Fibroblast of lung (primary cell): ENCODE measurements at regions not wholly inside any gene's neighbourhood (a gene's known extent, or its start where the extent isn't known, plus 50 kb on each side); places are given as distances from the start of the nearest gene placed in this dataset.

Experiments used
- EZH2 ChIP-seq: IDR thresholded peaks from 2 replicates; pipeline ENCODE4 v1.5.1; 2012; ENCODE audit warnings: low read length, control low read depth, mild to moderate bottlenecking; ENCODE audit errors: missing control alignments
- TF ChIP-seq, protein P1 (sequence below), 2 donors: IDR thresholded peaks in 1 of 2; conservative IDR thresholded peaks in 1 of 2; 1 replicate in 1 of 2; 2 replicates in 1 of 2; pipeline ENCODE4 v1.5.1; 2011 to 2012; ENCODE audit warnings: low read length in 2 of 2, control low read depth in 1 of 2, inconsistent platforms in 1 of 2, low read depth in 1 of 2, mild to moderate bottlenecking in 1 of 2

- TF ChIP-seq, protein P1, sequence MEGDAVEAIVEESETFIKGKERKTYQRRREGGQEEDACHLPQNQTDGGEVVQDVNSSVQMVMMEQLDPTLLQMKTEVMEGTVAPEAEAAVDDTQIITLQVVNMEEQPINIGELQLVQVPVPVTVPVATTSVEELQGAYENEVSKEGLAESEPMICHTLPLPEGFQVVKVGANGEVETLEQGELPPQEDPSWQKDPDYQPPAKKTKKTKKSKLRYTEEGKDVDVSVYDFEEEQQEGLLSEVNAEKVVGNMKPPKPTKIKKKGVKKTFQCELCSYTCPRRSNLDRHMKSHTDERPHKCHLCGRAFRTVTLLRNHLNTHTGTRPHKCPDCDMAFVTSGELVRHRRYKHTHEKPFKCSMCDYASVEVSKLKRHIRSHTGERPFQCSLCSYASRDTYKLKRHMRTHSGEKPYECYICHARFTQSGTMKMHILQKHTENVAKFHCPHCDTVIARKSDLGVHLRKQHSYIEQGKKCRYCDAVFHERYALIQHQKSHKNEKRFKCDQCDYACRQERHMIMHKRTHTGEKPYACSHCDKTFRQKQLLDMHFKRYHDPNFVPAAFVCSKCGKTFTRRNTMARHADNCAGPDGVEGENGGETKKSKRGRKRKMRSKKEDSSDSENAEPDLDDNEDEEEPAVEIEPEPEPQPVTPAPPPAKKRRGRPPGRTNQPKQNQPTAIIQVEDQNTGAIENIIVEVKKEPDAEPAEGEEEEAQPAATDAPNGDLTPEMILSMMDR (conservative IDR thresholded peaks at IDR 0.05 in 1 of 2, IDR thresholded peaks at IDR 0.05 in 1 of 2; ENCODE audit: low read depth in 1 of 2, low read length in 2 of 2): no peak
- TF ChIP-seq EZH2: no peak
Measured at GRCh38 chr4:100952590-100952989, 394.7 kb downstream of the PPP3CA start.
